Activated CD4-positive, alpha-beta T cell treated with anti-CD3 and anti-CD28 coated beads, Interleukin-2, amount 50 U/mL, for 1 hour (primary cell): ENCODE measurements at regions not wholly inside any gene's neighbourhood (a gene's known extent, or its start where the extent isn't known, plus 50 kb on each side); places are given as distances from the start of the nearest gene placed in this dataset.
"Not testable (repeated sequence)": the region's sequence is repeated elsewhere in the genome, so short reads cannot be mapped to it uniquely, and the experiment has no call there.

ENCODE experiments used
- DNase-seq: peaks from one replicate; pipeline ENCODE4 v3.0.0-alpha.2; 2020

GRCh38 chr12:126218697-126219096 lies 1153.5 kb downstream of the AACS start:
- no peak for DNase-seq

- DNase-seq, result no peak
These were observed 1153.9 kb downstream of the AACS start for GRCh38 chr12:126219139-126219538.

- DNase-seq, result no peak
These were observed 1154.5 kb downstream of the AACS start for GRCh38 chr12:126219654-126220279.

GRCh38 chr12:126224032-126224431 lies 1158.8 kb downstream of the AACS start:
- DNase-seq, result no peak

- DNase-seq, result no peak
These were observed 1163.7 kb downstream of the AACS start for GRCh38 chr12:126228936-126229335.

GRCh38 chr12:126232711-126233110 lies 1167.5 kb downstream of the AACS start:
- DNase-seq, result no peak

- DNase-seq, result no peak
These were observed 1168.4 kb downstream of the AACS start for GRCh38 chr12:126233625-126234024.

- DNase-seq, result no peak
These were observed 1178.7 kb downstream of the AACS start for GRCh38 chr12:126243814-126244440.

- no peak for DNase-seq
These were observed 1182.7 kb downstream of the AACS start for GRCh38 chr12:126247936-126248335.

GRCh38 chr12:126248871-126249403 lies 1183.7 kb downstream of the AACS start:
- DNase-seq, result no peak

GRCh38 chr12:126258190-126258589 lies 1193.0 kb downstream of the AACS start:
- DNase-seq, result no peak

GRCh38 chr12:126262829-126263228 lies 1197.6 kb downstream of the AACS start:
- no peak for DNase-seq

GRCh38 chr12:126268222-126268621 lies 1203.0 kb downstream of the AACS start:
- DNase-seq, result no peak

GRCh38 chr12:126271159-126271558 lies 1205.9 kb downstream of the AACS start:
- no peak for DNase-seq

GRCh38 chr12:126282691-126283090 lies 1217.5 kb downstream of the AACS start:
- DNase-seq, result no peak

GRCh38 chr12:126286203-126286602 lies 1221.0 kb downstream of the AACS start:
- no peak for DNase-seq

- DNase-seq, result no peak
These were observed 1225.2 kb downstream of the AACS start for GRCh38 chr12:126290456-126290855.

- not testable (repeated sequence) for DNase-seq
These were observed 1226.8 kb downstream of the AACS start for GRCh38 chr12:126291987-126292386.

- no peak for DNase-seq
These were observed 1230.4 kb downstream of the AACS start for GRCh38 chr12:126295652-126296051.

GRCh38 chr12:126309278-126309677 lies 1244.0 kb downstream of the AACS start:
- no peak for DNase-seq

GRCh38 chr12:126312457-126312856 lies 1247.2 kb downstream of the AACS start:
- DNase-seq, result no peak

- no peak for DNase-seq
These were observed 1251.2 kb downstream of the AACS start for GRCh38 chr12:126316411-126316810.

GRCh38 chr12:126337556-126338441 lies 1272.6 kb downstream of the AACS start:
- no peak for DNase-seq

GRCh38 chr12:126342866-126343265 lies 1277.6 kb downstream of the AACS start:
- DNase-seq, result no peak
